MM.1S (cell line): ENCODE measurements at regions not wholly inside any gene's neighbourhood (a gene's known extent, or its start where the extent isn't known, plus 50 kb on each side); places are given as distances from the start of the nearest gene placed in this dataset.

Experiments used
- EZH2phosphoT487 ChIP-seq: fragments of 300-600 bp; sonication (generic); IDR thresholded peaks from 2 replicates; pipeline ENCODE4 v1.6.1; 2018; ENCODE audit warnings: antibody characterized with exemption, low read length
- TF ChIP-seq, protein P1 (sequence below): fragments of 300-600 bp; sonication (generic); IDR thresholded peaks from 2 replicates; pipeline ENCODE4 v1.5.1; 2016; ENCODE audit warnings: antibody characterized with exemption, low read length, mixed read lengths

DNA sequence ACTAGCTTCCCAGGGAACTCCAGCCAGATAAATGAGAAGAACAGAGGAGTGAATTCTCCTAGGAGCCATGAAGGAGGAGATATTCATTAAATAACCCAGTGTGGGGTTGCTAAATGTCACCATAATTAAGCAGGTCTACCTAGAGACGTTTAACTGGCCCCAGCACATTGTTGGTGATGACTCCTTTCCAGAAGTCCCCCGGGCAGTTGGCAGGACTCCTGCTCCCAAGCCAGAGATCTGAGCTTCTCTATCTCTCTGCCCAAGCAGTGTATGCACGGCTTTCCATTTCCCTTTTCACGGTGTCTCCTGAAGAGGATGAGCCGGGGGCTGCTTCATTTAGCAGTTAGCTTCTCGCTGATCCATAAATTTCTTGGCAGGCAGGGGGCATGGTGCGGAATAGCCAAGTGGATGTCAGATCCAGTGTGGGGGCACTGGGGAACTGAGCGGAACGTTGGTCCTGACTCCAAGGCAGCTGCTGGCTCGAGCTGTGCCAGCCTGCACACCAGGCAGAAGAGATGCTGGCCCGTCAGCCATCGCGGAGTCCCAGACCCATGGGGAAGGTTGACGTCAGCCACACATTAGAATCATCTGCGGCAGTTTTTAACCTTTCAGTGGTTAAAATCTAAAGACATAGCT, 142.0 kb upstream of the NPY start:
- TF ChIP-seq, protein P1, sequence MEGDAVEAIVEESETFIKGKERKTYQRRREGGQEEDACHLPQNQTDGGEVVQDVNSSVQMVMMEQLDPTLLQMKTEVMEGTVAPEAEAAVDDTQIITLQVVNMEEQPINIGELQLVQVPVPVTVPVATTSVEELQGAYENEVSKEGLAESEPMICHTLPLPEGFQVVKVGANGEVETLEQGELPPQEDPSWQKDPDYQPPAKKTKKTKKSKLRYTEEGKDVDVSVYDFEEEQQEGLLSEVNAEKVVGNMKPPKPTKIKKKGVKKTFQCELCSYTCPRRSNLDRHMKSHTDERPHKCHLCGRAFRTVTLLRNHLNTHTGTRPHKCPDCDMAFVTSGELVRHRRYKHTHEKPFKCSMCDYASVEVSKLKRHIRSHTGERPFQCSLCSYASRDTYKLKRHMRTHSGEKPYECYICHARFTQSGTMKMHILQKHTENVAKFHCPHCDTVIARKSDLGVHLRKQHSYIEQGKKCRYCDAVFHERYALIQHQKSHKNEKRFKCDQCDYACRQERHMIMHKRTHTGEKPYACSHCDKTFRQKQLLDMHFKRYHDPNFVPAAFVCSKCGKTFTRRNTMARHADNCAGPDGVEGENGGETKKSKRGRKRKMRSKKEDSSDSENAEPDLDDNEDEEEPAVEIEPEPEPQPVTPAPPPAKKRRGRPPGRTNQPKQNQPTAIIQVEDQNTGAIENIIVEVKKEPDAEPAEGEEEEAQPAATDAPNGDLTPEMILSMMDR, result no peak
- TF ChIP-seq EZH2phosphoT487, result no peak
